ENCODE measurements at regions not wholly inside any gene's neighbourhood (a gene's known extent, or its start where the extent isn't known, plus 50 kb on each side); places are given as distances from the start of the nearest gene placed in this dataset.

DNA sequence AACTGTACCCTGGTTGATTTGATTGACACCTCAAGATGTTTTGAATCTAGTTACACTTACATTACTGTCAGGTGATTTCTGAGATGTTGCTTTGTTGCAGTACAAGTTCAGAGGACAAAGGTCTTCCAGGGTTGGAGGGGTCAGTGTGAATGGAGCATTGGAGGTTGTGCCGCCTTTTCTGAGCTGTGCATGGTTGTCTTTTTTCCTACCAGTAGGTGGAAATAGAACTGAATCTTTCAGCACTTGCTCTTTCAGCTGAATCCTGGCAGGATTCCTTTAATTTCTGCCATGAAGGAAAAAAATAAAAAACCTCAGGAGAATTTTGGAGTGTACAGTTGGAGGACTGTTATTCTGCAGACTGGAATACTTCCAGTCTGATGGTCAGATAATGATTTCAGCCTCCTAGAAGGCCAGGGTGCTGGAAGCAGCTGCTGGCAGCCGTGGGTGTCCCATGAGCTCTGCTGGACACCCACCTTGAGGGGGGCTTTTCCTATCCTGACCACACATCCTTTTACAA lies 82.7 kb downstream of the PLCE1 start:
- Histone ChIP-seq H2AK5ac (ENCODE audit: low read depth, low read length) (no peak overlapping the region), H3K27me3 (replicated peaks in 1 of 4; ENCODE audit: control insufficient read depth in 3 of 4, extremely low read depth in 1 of 4, insufficient read depth in 3 of 4, low read length in 3 of 4) (no peaks in the 10 kb centered on the region), H3K9ac (replicated peaks in 1 of 4; ENCODE audit: extremely low read depth in 1 of 4, low read depth in 3 of 4, low read length in 3 of 4) (no peak overlapping the region), H4K91ac (replicated peaks; ENCODE audit: insufficient read length, low read length) (no peak overlapping the region), H3K27ac (ENCODE audit: low read depth, low read length) (no peak overlapping the region), H3K36me3 (ENCODE audit: control insufficient read depth in 2 of 4, insufficient read depth in 4 of 4, low read length in 3 of 4) (no peaks in the 10 kb centered on the region), H4K8ac (ENCODE audit: extremely low read depth, insufficient read depth, low read length) (no peak overlapping the region), H2BK12ac (ENCODE audit: low read depth, low read length) (no peak overlapping the region), H3K18ac (ENCODE audit: extremely low read depth, low read length) (no peak overlapping the region), H3K23ac (ENCODE audit: insufficient read length) (no peak overlapping the region), H3K4me3 (ENCODE audit: extremely low read depth in 1 of 4, insufficient read depth in 2 of 4, low read depth in 3 of 4, low read length in 4 of 4) (no peak overlapping the region), H3K79me1 (ENCODE audit: low read depth, low read length) (no peaks in the 10 kb centered on the region), H2BK15ac (ENCODE audit: low read length) (no peak overlapping the region), H3K56ac (replicated peaks; ENCODE audit: insufficient read length, low read depth, low read length) (no peak overlapping the region), H3K4me1 (replicated peaks in 1 of 4; ENCODE audit: control insufficient read depth in 3 of 4, insufficient read depth in 4 of 4, low read length in 3 of 4) (no peaks in the 10 kb centered on the region), H3K79me2 (ENCODE audit: control insufficient read depth in 1 of 2, insufficient read depth in 2 of 2, low read length in 2 of 2) (no peaks in the 10 kb centered on the region), H3K9me3 (ENCODE audit: insufficient read depth in 2 of 2, low read depth in 1 of 2, low read length in 1 of 2) (no peaks in the 10 kb centered on the region; a peak in 1 of 4 replicates), H4K5ac (ENCODE audit: insufficient read length, low read depth, low read length) (no peak overlapping the region), H2AFZ (ENCODE audit: low read length) (no peak overlapping the region), H2BK20ac (ENCODE audit: low read length) (no peak overlapping the region), H3K4me2 (ENCODE audit: insufficient read depth in 1 of 2, low read depth in 2 of 2, low read length in 2 of 2) (no peak overlapping the region), H4K20me1 (replicated peaks in 1 of 2; ENCODE audit: control insufficient read depth in 1 of 2, insufficient read depth in 2 of 2, low read length in 2 of 2) (no peaks in the 10 kb centered on the region), H3K4ac (replicated peaks; ENCODE audit: insufficient read length, low read depth, low read length) (no peak overlapping the region), H3K14ac (ENCODE audit: insufficient read length) (no peak overlapping the region), H3K23me2 (ENCODE audit: low read depth, low read length) (no peaks in the 10 kb centered on the region), H2BK120ac (replicated peaks; ENCODE audit: low read depth, low read length) (no peak overlapping the region), H2BK5ac (ENCODE audit: low read depth, low read length) (no peak overlapping the region)
- DNase-seq (ENCODE audit: low read depth in 1 of 2, low spot score in 2 of 2) (no peak), FAIRE-seq (no peak)
- TF ChIP-seq CHD1 (IDR thresholded peaks at IDR 0.05; ENCODE audit: low read depth, low read length) = no peak
- no peak for TF ChIP-seq JUND (IDR thresholded peaks at IDR 0.05; ENCODE audit: low read length)
- no peak for TF ChIP-seq BRCA1 (IDR thresholded peaks at IDR 0.05; ENCODE audit: low read depth, low read length)
- TF ChIP-seq RAD21 (IDR thresholded peaks at IDR 0.05 in 1 of 2, conservative IDR thresholded peaks at IDR 0.05 in 1 of 2; ENCODE audit: low read depth in 2 of 2, low read length in 2 of 2) = peak; percentile 23 to 44; a peak in 3 of 4 replicates
- TF ChIP-seq CTCF (IDR thresholded peaks at IDR 0.05; ENCODE audit: control extremely low read depth in 1 of 3, insufficient read depth in 1 of 3, low read depth in 1 of 3, low read length in 3 of 3) = peak in 1 of 3 experiments; percentile 36; a peak in 2 of 4 replicates
- 92% methylated on average over 2 of the region's 2 CpGs; no CpG with 5 or more reads in 1 of the 2 experiments for WGBS, 2 experiments (ENCODE audit: extremely low coverage in 1 of 2, insufficient coverage in 1 of 2, insufficient read length in 1 of 2, insufficient replicate concordance in 2 of 2, low coverage in 1 of 2, low lambda C conversion rate in 2 of 2, missing lambda C conversion rate in 1 of 2)
- CTCF ChIA-PET (ENCODE audit: partially characterized antibody) = interaction anchor here (0.6 to 1.7 kb wide), 8 partner anchors 10 to 244 kb away, joined by 3 to 7 read pairs (median 3); no protein-coding TSS in a partner anchor
- POLR2A ChIA-PET (ENCODE audit: partially characterized antibody) = no interaction called here

Measured in H1 (cell line).